H54 (cell line): ENCODE measurements at regions not wholly inside any gene's neighbourhood (a gene's known extent, or its start where the extent isn't known, plus 50 kb on each side); places are given as distances from the start of the nearest gene placed in this dataset.
A peak's percentile ranks its signal among the peaks of the same experiment; 100 is the strongest.

ENCODE experiments used
- DNase-seq: peaks from one replicate; pipeline ENCODE4 v3.0.0; 2011; ENCODE audit warnings: low spot score, mixed read lengths; ENCODE audit not compliant: insufficient read length
- FAIRE-seq: peaks from 3 replicates; lab custom pipeline; 2011; peaks lifted over from hg19 to GRCh38; lab: Jason Lieb, UNC
- POLR2A ChIP-seq: IDR thresholded peaks from 2 replicates; pipeline ENCODE4 v1.6.1; 2011; ENCODE audit warnings: low read depth, mild to moderate bottlenecking, low read length

DNA sequence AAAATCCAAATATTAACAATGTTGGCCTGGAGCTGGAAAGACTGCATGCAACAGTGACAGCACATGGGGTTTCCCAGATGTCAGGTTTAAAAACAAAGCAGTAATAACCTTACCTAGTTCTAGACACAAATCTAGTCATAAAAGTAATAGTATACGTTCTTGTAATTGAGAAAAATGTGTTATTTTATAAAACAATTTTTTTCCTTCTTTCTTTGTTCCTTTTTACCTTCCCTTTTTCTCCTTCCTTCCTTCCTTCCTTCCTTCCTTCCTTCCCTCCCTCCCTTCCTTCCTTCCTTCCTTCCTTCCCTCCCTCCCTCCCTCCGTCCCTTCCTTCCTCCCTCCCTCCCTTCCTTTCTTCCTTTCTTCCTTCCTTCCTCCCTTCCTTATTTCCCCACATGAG, 242.7 kb upstream of the PDE10A start:
- DNase-seq (no peak), FAIRE-seq (no peak)
- no peak for TF ChIP-seq POLR2A

DNA sequence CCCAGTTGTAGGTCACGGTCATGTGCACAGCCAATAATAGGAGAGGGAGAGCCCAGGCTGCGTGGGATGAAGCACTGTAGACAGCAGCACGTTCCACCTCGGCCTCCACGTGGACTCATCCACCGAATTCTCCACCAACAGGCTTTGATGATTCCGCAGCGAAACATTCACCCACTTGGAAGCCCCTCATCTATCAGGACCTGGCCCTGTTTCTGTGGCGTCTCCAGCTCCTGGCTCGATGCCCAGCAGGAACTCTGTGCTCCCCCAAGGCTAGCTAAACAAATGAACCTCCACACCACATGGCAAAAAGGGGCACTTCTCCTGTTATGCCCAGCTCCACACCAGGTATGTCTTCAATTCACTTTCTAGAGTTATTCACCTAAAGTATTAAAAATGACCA, 237.9 kb upstream of the PDE10A start:
- DNase-seq (no peak), FAIRE-seq (no peak)
- no peak for TF ChIP-seq POLR2A

DNA sequence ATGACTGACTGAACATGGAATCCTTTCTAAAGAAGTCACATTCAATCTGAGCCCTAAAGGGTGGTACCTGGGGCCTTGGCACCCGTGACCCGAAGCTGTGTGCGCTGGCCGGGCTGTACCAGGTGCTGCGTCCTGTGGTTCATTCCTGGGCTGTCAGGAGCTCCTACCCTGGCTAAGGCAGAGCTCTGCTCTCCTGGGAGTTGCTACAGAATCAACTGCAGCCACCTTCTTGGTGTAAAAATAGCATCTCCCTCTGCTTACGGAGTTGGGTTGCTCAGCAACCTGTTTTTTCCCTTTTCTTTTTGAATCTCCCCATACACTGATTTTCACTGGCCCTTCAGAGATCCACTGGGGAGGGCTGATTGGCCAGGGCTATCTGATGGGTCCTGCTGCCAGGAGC, 236.6 kb upstream of the PDE10A start:
- no peak for TF ChIP-seq POLR2A
- FAIRE-seq, result no peak

GRCh38 chr6:165895421-165896165, 232.6 kb upstream of the PDE10A start:
- FAIRE-seq, result no peak
- no peak for TF ChIP-seq POLR2A
- no peak for DNase-seq

More for the DNA sequence above, 236.6 kb upstream of the PDE10A start:
- DNase-seq, result no peak

GRCh38 chr6:165894171-165894825, 231.3 kb upstream of the PDE10A start:
- no peak for DNase-seq
- no peak for FAIRE-seq
- TF ChIP-seq POLR2A, result no peak

DNA sequence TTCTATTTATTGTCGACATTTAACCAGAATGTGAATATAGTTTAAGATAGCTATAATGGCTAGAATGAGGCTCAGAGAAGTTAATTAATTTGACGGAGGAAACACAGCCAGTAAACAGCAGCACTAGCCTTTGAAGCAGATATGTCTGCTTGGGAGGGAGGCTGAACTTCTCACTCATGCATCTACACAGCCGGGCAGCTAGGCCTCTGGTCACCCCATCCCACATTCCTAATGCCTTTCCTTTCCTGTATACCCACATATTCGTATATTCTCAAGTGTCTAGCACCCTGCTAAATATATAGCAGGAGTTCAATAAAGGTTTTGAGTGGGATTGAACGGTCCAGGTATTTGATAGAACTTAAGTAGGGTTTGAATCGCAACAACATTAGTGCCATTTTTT, 230.4 kb upstream of the PDE10A start:
- no peak for TF ChIP-seq POLR2A
- DNase-seq, result no peak
- FAIRE-seq, result no peak

DNA sequence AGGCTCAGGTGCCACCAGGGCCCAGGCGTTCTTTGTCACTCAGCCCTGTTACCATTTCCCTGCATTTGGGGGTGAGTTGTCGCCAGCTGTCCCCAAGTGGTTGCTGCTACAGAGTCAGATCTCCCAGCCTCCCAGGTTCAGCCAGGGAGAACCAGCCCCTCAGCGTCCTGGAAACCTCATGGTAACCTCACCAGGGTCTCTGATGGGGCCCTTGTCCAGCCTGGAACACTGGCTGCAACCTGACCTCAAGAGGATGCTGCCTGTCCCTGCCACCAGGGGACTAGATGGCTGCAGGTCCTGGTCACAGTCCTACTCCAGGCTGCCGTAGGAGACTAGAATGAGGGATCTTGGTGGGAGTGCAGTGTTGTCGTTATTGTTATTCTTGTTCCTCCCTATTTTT, 228.3 kb upstream of the PDE10A start:
- no peak for FAIRE-seq
- no peak for DNase-seq
- TF ChIP-seq POLR2A, result no peak

GRCh38 chr6:165890404-165890735, 227.3 kb upstream of the PDE10A start:
- DNase-seq (no peak), FAIRE-seq (no peak)
- no peak for TF ChIP-seq POLR2A

DNA sequence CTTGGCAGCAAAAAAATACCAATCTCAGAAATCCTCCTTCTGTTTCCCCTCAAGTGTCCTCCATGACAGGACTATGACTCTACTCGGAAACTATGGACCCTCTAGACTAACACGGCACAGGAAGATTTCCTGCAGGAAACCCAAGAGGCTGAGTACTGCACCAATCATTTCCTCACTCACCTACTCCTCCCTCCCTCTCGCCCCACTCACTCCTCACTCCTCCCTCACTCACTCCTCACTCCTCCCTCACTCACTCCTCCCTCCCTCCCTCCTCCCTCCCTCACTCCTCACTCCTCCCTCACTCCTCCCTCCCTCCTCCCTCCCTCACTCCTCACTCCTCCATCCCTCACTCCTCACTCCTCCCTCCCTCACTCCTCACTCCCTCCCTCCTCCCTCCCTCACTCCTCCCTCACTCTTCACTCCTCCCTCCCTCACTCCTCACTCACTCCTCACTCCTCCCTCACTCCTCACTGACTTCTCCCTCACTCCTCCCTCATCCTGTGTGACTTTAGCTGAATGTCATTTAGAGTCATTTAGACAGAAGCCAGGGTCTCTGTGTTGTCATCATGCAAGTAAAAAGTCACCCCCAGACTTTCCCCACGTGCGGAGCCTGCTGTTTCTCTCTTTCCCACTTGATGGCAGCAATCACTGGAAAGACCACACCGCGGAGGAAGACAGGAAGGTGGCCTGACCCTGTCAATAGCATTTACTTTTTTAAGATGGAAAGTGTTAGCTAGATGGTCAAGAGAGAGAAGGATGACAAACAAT, 226.8 kb upstream of the PDE10A start:
- no peak for TF ChIP-seq POLR2A
- FAIRE-seq (no peak), DNase-seq (no peak)

DNA sequence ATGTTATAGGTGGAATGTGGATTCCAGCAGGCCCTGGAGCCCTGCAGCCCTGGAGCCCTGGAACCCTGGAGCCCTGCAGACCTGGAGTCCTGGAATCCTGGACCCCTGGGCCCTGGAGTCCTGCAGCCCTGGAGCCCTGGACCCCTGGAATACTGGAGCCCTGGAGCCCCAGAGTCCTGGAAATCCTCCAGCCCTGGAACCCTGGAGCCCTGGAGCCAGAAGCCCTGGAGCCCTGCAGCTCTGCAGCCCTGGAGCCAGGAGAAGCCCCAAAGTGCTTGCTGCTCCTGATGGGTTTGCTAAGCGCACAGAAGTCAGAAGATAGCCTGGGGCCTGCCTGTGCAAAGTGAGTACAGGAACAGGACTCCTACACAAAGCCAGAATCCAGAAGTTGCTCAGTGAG, 223.1 kb upstream of the PDE10A start:
- FAIRE-seq (no peak), DNase-seq (no peak)
- TF ChIP-seq POLR2A, result no peak

- no peak for TF ChIP-seq POLR2A
- peak; percentile 23 for DNase-seq
- FAIRE-seq, result no peak
Measured at GRCh38 chr6:165884813-165885765, 222.0 kb upstream of the PDE10A start.

DNA sequence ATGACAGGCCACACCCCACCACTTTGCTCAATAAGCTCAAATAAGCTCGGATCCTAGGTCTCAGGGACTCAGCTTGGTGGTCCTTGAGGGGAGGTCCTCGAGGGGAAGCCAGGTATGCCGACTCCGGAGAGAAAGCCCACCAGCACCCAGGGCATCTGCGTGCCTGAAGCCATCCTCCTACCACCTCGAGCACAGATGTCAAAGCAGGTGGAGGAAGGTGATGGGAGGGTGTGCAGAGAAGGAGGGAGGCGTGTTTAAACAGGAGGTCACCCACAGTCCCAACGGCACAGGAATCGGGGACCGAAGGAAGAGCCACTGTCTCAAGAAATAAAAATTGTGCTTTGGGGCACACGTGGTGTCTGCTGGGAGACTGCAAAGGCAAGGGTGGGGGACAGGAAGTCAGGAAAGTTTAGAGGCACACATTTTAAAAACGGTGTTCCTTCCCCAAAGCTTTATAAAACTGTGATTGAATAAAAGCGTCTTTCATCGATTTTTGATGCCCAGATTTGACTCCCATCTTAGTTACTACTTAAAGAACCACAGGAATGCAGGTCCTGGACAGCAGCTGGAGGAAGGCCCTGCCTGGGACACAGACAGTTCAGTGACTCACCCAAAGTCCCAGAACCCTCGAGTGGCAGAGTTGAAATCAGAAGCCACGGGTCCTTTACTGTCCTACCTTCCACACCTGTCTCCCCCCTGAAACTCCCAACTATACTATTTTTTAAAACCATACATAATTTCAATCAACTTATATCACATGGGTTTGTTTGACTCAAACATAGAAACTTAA, 221.0 kb upstream of the PDE10A start:
- DNase-seq (peak; percentile 26), FAIRE-seq (no peak)
- TF ChIP-seq POLR2A, result no peak

GRCh38 chr6:165881806-165882205, 218.8 kb upstream of the PDE10A start:
- FAIRE-seq, result no peak
- no peak for TF ChIP-seq POLR2A
- DNase-seq, result no peak

DNA sequence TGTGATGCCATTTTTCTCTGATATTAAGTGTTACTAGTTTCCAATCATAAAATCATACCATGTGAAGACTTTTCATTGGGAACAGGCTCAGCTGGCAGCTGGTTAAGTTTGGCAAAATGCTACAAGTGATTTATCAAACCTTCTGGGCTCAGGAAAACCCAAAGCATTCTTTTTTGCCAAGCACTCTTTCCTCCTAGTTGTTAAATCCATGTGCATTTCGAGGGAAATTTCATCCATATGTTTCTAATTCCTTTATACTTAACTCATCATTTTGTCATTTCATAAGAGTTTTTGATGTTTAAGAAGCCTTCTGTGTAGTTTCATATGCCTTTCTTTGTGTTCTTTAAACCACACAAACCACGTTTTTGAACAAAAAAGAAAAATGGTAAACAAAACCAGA, 217.6 kb upstream of the PDE10A start:
- no peak for TF ChIP-seq POLR2A
- DNase-seq, result no peak
- no peak for FAIRE-seq
